Panc1 (cell line): ENCODE measurements at regions not wholly inside any gene's neighbourhood (a gene's known extent, or its start where the extent isn't known, plus 50 kb on each side); places are given as distances from the start of the nearest gene placed in this dataset.

Source experiments
- ATAC-seq: fragments of 200-7000 bp; cut with Tn5 transposase; 2 replicates; pipeline ENCODE4 v1.9.1; 2020; ENCODE audit warnings: mild to moderate bottlenecking, moderate library complexity
- BruUV-seq: library from RNA; stranded (reverse); fragments of 400-500 nt; replicated peaks from 2 replicates; lab custom pipeline; 2021; lab: Mats Ljungman, UMichigan
- CTCF ChIA-PET: fragments of 300-600 bp; sonication (Branson Sonifier 250); formaldehyde crosslinking; loops from one replicate; lab custom pipeline; 2022; ENCODE audit warnings: antibody characterized with exemption; lab: Charles Lee
- POLR2A ChIA-PET: fragments of 300-600 bp; sonication (Branson Sonifier 250); formaldehyde crosslinking; loops from one replicate; lab custom pipeline; 2022; ENCODE audit warnings: antibody characterized with exemption; lab: Charles Lee
- DNase-seq: peaks from one replicate; pipeline ENCODE4 v3.0.0-alpha.2; 2010; ENCODE audit warnings: low read depth, low spot score
- H3K27ac ChIP-seq: 2 replicates; pipeline ENCODE4 v1.5.1; 2011; ENCODE audit warnings: mild to moderate bottlenecking, low read length, inconsistent platforms
- H3K27me3 ChIP-seq: fragments of 200-500 bp; sonication (Bioruptor generic); 2 replicates; pipeline ENCODE4 v1.6.0; 2014; ENCODE audit warnings: low read length, inconsistent platforms; ENCODE audit not compliant: control insufficient read depth, insufficient read depth
- H3K36me3 ChIP-seq: fragments of 200-500 bp; sonication (Bioruptor generic); 2 replicates; pipeline ENCODE4 v1.5.1; 2014; ENCODE audit warnings: inconsistent platforms, mild to moderate bottlenecking, low read length, moderate library complexity; ENCODE audit not compliant: control insufficient read depth, insufficient read depth
- H3K4me1 ChIP-seq: 2 replicates; pipeline ENCODE4 v1.5.1; 2011; ENCODE audit warnings: inconsistent platforms, mild to moderate bottlenecking, low read length, moderate library complexity; ENCODE audit not compliant: control insufficient read depth, insufficient read depth
- H3K4me3 ChIP-seq, 2 experiments: 2 replicates each; pipeline ENCODE4 v1.5.1; 2011 to 2012; ENCODE audit warnings: low read depth in 2 of 2, low read length in 2 of 2, mild to moderate bottlenecking in 2 of 2, inconsistent platforms in 1 of 2, moderate library complexity in 1 of 2
- H3K9me3 ChIP-seq: fragments of 200-500 bp; sonication (Bioruptor generic); 2 replicates; pipeline ENCODE4 v1.5.1; 2014; ENCODE audit warnings: low read depth, mild to moderate bottlenecking, inconsistent platforms, low read length, moderate library complexity; ENCODE audit not compliant: control insufficient read depth, insufficient read depth
- CTCF ChIP-seq: fragments of 450-650 bp; IDR thresholded peaks from 2 replicates; pipeline ENCODE4 v1.5.1; 2017; ENCODE audit warnings: mild to moderate bottlenecking
- POLR2AphosphoS5 ChIP-seq: IDR thresholded peaks from 2 replicates; pipeline ENCODE4 v1.6.1; 2012; ENCODE audit warnings: mild to moderate bottlenecking, low read depth, low read length, moderate library complexity
- SIN3A ChIP-seq: IDR thresholded peaks from 2 replicates; pipeline ENCODE4 v1.6.1; 2012; ENCODE audit warnings: low read depth, mild to moderate bottlenecking, low read length, moderate library complexity, borderline replicate concordance; ENCODE audit not compliant: insufficient read depth
- TCF7L2 ChIP-seq: IDR thresholded peaks from 2 replicates; pipeline ENCODE4 v1.6.1; 2011; ENCODE audit warnings: mild to moderate bottlenecking, low read depth, low read length, inconsistent platforms
- in situ Hi-C: cut with HindIII; loops from 2 replicates; pipeline ENCODE4 v1.10.0; 2016; ENCODE audit warnings: low sequenced_read_pairs, low pct_unique_long_range_greater_than_20kb
- intact Hi-C: fragments of 100-400 bp; cut with micrococcal nuclease; formaldehyde crosslinking; loops from one replicate; pipeline ENCODE4 v1.10.0; 2022; ENCODE audit not compliant: unreplicated experiment
- TF ChIP-seq, protein P1 (sequence below), 2 experiments: IDR thresholded peaks; 2 replicates each; pipeline ENCODE4 v1.6.1; 2011 to 2012; ENCODE audit warnings: low read depth in 2 of 2, control low read depth in 1 of 2, low read length in 1 of 2, mild to moderate bottlenecking in 1 of 2, moderate library complexity in 1 of 2; ENCODE audit not compliant: insufficient read depth in 1 of 2

DNA sequence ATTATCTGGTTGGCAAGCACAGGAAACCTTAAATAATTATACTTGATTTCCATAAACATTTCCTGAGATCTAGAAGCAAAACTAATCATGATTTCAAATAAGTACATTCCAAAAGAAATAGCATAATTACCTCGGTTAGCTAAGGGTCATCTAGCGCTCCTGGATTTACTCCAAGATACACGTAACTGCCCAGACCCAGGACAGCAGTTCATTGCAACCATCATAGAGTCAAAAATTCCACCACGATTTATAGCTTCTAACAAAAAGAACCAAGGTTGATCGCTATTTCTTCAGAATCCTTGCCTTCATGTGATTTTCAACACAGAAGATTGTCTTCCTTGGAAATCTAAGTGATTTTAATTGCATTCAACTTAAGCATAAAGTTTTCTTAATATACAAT is 1235.5 kb upstream of the TENM3 start:
- no peaks in the 10 kb centered on the region for H3K4me1 ChIP-seq
- no TSS peak for BruUV-seq
- CTCF ChIA-PET = no interaction called here

DNA sequence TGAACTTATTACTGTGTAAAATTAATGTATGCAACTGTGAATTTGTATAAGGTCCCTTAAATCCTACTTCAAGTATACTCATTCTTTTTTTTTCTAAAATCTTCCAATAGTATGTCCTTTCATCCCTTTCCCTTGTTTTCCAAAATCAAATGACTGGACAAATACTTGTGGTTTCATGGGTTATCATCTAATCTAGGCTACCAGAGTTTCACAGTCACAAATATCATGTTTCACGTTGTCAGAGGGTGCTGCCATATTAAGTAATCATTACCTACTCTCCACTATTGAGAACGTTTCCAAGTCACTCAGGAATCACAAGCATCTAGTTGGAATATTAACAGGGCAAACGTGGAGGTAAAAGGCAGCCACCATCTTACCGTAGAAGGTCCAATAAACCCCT is 1235.0 kb upstream of the TENM3 start:
- H3K4me3 ChIP-seq = no peak overlapping the region
- CTCF ChIA-PET = no interaction called here
- in situ Hi-C loops = no loop called here
- no TSS peak for BruUV-seq
- POLR2A ChIA-PET = no interaction called here
- H3K9me3 ChIP-seq = no peaks in the 10 kb centered on the region
- DNase-seq (no peak), ATAC-seq (no peak)
- no peaks in the 10 kb centered on the region for H3K4me1 ChIP-seq
- intact Hi-C loops = no loop called here
- no peaks in the 10 kb centered on the region for H3K36me3 ChIP-seq
- H3K27me3 ChIP-seq = no peaks in the 10 kb centered on the region
- H3K27ac ChIP-seq = no peak overlapping the region
- TF ChIP-seq TCF7L2 = no peak
- TF ChIP-seq SIN3A = no peak
- no peak for TF ChIP-seq CTCF
- TF ChIP-seq POLR2AphosphoS5 = no peak

More for the DNA sequence above, 1235.5 kb upstream of the TENM3 start:
- no peak overlapping the region for H3K27ac ChIP-seq
- in situ Hi-C loops = no loop called here
- H3K36me3 ChIP-seq = no peaks in the 10 kb centered on the region
- ATAC-seq = no peak
- DNase-seq = no peak
- no peaks in the 10 kb centered on the region for H3K27me3 ChIP-seq
- TF ChIP-seq CTCF = no peak
- TF ChIP-seq, protein P1, sequence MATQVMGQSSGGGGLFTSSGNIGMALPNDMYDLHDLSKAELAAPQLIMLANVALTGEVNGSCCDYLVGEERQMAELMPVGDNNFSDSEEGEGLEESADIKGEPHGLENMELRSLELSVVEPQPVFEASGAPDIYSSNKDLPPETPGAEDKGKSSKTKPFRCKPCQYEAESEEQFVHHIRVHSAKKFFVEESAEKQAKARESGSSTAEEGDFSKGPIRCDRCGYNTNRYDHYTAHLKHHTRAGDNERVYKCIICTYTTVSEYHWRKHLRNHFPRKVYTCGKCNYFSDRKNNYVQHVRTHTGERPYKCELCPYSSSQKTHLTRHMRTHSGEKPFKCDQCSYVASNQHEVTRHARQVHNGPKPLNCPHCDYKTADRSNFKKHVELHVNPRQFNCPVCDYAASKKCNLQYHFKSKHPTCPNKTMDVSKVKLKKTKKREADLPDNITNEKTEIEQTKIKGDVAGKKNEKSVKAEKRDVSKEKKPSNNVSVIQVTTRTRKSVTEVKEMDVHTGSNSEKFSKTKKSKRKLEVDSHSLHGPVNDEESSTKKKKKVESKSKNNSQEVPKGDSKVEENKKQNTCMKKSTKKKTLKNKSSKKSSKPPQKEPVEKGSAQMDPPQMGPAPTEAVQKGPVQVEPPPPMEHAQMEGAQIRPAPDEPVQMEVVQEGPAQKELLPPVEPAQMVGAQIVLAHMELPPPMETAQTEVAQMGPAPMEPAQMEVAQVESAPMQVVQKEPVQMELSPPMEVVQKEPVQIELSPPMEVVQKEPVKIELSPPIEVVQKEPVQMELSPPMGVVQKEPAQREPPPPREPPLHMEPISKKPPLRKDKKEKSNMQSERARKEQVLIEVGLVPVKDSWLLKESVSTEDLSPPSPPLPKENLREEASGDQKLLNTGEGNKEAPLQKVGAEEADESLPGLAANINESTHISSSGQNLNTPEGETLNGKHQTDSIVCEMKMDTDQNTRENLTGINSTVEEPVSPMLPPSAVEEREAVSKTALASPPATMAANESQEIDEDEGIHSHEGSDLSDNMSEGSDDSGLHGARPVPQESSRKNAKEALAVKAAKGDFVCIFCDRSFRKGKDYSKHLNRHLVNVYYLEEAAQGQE (IDR thresholded peaks at IDR 0.05; ENCODE audit: insufficient read depth in 1 of 2, low read depth in 2 of 2, low read length in 1 of 2) = no peak
- no peak for TF ChIP-seq POLR2AphosphoS5
- no peak for TF ChIP-seq SIN3A
- no peak for TF ChIP-seq TCF7L2
- H3K4me3 ChIP-seq = no peak overlapping the region
- H3K9me3 ChIP-seq = no peaks in the 10 kb centered on the region
- intact Hi-C loops = no loop called here
- POLR2A ChIA-PET = no interaction called here
